ACHN (cell line): ENCODE measurements at regions not wholly inside any gene's neighbourhood (a gene's known extent, or its start where the extent isn't known, plus 50 kb on each side); places are given as distances from the start of the nearest gene placed in this dataset.
"Not testable (repeated sequence)": the region's sequence is repeated elsewhere in the genome, so short reads cannot be mapped to it uniquely, and the experiment has no call there.

Experiments used
- DNase-seq: peaks from one replicate; pipeline ENCODE4 v3.0.0-alpha.2; 2015
- in situ Hi-C: cut with HindIII; loops from 2 replicates; pipeline ENCODE4 v1.10.0; 2017; ENCODE audit warnings: low sequenced_read_pairs, low pct_ligation_motif_present, low pct_unique_long_range_greater_than_20kb

- DNase-seq: no peak
- in situ Hi-C loops: no loop called here
Observed at GRCh38 chr5:160479220-160479619, 57.6 kb downstream of the PTTG1 start.

- in situ Hi-C loops: no loop called here
- peak; percentile 20 for DNase-seq
Observed at GRCh38 chr5:160479926-160480325, 58.3 kb downstream of the PTTG1 start.

- in situ Hi-C loops: no loop called here
- no peak for DNase-seq
Observed at GRCh38 chr5:160480652-160481051, 59.0 kb downstream of the PTTG1 start.

DNA sequence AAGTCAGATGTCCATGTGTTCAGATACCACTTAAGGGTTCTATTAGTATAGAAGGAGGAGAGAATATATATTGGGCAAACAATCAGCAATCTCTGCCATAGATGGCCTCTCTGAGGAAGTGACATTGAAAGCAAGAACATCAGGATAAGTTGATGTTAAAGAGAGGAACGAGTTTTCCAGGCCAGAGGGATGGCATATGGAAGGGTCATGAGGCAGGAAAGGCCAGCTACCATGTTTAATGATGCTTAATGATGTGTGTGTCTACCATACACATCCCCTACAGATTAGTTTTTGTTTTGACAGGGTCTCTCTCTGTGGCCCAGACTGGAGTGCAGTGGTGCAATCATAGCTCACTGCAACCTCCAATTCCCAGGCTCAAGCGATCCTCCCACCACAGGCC is 63.0 kb downstream of the PTTG1 start:
- no peak for DNase-seq
- in situ Hi-C loops: no loop called here

GRCh38 chr5:160485364-160485969 is 63.8 kb downstream of the PTTG1 start:
- in situ Hi-C loops: no loop called here
- DNase-seq: no peak

GRCh38 chr5:160486573-160486972 is 64.9 kb downstream of the PTTG1 start:
- DNase-seq: no peak
- in situ Hi-C loops: no loop called here

DNA sequence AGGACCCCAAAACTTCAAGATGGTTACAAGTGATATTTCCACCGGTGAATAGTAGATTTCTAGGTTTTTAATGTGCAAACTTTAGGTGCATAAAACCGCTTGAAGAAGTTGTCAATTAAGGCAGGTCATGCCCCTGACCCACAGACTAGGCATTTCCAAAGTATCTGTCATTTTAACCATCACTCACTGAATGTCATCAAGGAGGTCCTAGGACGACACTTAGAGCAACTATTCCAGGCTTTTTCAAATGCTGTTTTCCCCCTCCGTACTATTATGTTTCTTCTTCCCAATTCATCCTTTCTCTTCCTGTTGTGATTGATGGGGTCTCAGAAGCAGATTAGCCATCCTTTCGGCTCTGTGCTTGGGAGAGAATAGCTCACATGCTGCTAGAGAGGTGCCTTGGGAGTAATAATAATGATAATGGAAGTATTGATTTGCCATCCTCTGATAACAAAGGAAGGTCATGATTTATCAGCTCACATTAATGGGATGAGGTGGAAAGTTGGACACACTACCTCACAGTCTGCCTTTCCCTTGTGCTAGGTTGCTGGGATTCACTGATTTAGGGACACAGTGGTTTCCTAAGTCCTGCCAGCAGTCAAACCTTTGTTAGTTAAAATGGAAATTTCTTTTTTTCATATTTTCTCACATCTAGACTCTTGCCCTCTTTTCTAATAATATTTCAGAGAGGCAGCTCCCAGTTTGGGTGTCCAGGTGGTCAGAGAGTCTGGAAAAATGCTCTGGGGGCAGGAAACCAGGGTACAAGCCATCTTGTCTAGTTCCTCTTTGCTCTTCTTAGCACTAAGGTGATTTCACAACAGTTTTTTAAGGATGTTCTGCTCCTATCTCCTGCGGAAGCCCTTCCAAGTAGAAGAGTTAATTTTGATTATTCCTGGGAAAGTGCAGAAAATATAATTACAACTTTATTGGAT is 67.0 kb downstream of the PTTG1 start:
- DNase-seq: no peak
- in situ Hi-C loops: no loop called here

DNA sequence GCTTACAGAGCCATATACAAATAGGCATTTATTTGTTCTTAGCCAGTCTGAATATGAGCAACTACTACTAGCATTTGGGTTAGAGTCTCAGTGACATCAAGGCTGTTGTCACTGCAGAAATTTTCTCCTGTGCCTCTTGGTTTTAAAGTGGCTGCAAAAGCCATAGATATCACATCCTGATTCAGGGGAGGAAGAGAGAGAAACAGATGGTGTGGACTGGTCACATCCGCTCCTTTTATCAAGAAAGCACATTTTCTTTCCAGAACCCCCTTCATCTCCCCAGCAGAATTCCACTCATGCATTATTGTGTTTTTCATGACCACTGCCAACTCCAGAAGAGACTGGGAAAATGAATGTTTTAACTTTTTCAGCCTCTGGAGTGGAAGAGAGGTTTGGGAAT is 69.8 kb downstream of the PTTG1 start:
- in situ Hi-C loops: no loop called here
- DNase-seq: no peak

DNA sequence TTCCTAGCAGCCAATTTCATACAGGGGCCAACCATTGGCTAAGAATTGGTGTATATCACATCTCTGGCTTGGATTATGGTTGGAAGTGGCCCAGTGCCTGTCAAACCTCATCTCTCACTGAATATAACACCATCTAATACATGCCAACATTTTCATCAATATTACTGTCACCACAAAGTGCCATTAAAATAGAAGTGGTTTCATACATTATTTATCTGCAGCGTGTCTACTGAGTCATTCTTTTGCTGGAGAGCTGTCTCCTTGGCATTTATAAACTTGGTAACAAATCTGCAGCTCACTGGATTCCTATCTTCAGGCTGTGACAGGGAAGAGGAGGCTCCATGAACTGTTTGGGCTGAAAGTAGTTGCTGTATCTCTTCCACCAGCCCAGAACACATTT is 70.9 kb downstream of the PTTG1 start:
- no peak for DNase-seq
- in situ Hi-C loops: no loop called here

DNA sequence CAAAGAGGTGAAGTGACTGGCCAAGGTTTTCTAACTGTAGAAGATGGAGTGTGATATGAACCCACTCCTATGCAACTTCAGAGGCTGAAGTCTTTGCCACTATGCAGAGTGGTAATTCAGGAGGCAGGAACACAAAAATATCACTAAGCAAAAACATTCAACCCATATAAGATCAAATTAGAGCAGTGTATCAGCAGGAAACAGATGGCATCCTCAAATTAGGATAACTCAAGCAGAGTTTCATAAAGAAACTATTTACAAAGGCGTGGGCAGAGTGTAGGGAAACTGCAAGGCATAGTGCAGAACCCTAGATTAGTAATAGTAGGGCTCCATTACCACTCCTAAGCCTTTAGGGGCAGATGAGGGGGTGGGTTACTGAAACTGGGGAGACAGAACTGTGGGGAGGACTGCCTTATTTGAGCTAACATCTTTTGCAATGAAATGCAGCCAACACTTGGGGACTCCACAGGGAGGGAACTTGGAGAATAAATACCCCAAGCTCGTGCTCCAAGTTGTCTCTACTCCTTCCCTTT is 72.2 kb downstream of the PTTG1 start:
- in situ Hi-C loops: no loop called here
- no peak for DNase-seq

- DNase-seq: no peak
- in situ Hi-C loops: no loop called here
Observed at GRCh38 chr5:160494451-160494850, 72.8 kb downstream of the PTTG1 start.

DNA sequence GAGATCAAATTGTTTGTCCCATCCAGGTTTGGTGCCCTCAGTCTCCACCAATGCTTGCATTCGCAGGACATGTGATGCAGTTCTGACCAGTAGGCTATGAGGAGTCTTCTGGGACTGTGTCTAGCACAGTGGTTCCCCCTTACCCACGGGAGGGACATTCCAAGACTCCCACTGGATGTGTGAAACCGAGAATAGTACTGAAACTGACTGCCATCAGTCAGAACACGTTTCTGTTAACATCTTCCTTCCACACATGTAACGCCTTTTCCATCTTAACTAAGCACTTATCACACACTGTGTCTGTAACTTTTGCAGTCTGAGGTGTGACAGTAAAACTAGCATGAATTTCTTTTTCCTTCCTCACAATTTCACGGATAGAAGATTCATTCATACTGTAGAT is 74.7 kb downstream of the PTTG1 start:
- in situ Hi-C loops: no loop called here
- DNase-seq: no peak

- no peak for DNase-seq
- in situ Hi-C loops: no loop called here
Observed at GRCh38 chr5:160496784-160497183, 75.1 kb downstream of the PTTG1 start.

DNA sequence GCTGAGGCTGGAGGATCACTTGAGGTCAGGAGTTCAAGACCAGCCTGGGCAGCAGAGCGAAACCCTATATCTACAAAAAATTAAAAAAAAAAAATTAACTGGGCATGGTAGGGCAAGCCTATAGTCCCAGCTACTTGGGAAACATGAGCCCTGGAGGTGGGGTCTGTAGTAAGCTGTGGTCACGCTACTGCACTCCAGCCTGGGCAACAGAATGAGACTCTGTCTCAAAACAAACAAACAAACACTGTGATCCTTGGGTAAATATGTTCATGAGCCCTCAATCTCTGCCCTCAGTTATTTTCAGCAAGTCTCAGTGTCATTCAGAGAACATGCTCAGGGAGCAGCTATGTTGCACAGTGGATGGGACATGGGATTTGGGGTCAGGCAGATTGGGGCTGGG is 76.2 kb downstream of the PTTG1 start:
- DNase-seq: no peak
- in situ Hi-C loops: no loop called here

- in situ Hi-C loops, DNase-seq: not testable (repeated sequence)
Observed at GRCh38 chr5:160498441-160499043, 76.9 kb downstream of the PTTG1 start.

- no peak for DNase-seq
- in situ Hi-C loops: no loop called here
Observed at GRCh38 chr5:160500786-160501779, 79.4 kb downstream of the PTTG1 start.

DNA sequence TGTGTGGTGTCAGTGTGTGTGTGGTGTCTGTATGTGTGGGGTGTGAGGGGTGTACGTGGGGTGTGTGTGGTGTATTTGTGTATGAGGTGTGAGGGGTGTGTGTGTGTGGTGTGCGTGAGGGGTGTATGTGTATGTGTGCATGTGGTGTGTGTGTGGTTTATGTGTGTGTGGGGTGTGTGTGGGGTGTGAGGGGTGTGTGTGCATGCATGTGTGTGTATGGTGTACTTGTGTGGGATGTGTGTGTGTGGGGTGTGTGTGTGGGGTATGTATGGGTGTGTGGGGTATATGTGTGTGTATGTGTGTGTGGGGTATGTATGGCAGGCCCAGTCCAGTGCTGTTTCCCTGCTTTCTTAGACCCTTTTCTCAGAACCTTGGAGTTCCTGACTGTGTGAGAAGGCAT is 83.3 kb downstream of the PTTG1 start:
- in situ Hi-C loops: no loop called here

More for the DNA sequence above, 83.3 kb downstream of the PTTG1 start:
- DNase-seq: no peak
